ENCODE measurements at regions not wholly inside any gene's neighbourhood (a gene's known extent, or its start where the extent isn't known, plus 50 kb on each side); places are given as distances from the start of the nearest gene placed in this dataset.

- DNase-seq (ENCODE audit: low read depth in 4 of 4, low spot score in 2 of 4) = no peak
Observed at GRCh38 chr16:49084628-49085390, 196.8 kb downstream of the CBLN1 start.

GRCh38 chr16:49081554-49081953 lies 200.1 kb downstream of the CBLN1 start:
- no peak for DNase-seq (ENCODE audit: low read depth in 4 of 4, low spot score in 2 of 4)

- no peak for DNase-seq (ENCODE audit: low read depth in 4 of 4, low spot score in 2 of 4)
Observed at GRCh38 chr16:49081086-49081485, 200.6 kb downstream of the CBLN1 start.

GRCh38 chr16:49078571-49078970 lies 203.1 kb downstream of the CBLN1 start:
- no peak for DNase-seq (ENCODE audit: low read depth in 4 of 4, low spot score in 2 of 4)

- no peak for DNase-seq (ENCODE audit: low read depth in 4 of 4, low spot score in 2 of 4)
Observed at GRCh38 chr16:49078104-49078503, 203.5 kb downstream of the CBLN1 start.

GRCh38 chr16:49075709-49076108 lies 205.9 kb downstream of the CBLN1 start:
- DNase-seq (ENCODE audit: low read depth in 4 of 4, low spot score in 2 of 4) = no peak

GRCh38 chr16:49068224-49068623 lies 213.4 kb downstream of the CBLN1 start:
- no peak for DNase-seq (ENCODE audit: low read depth in 4 of 4, low spot score in 2 of 4)

GRCh38 chr16:49067776-49068175 lies 213.9 kb downstream of the CBLN1 start:
- DNase-seq (ENCODE audit: low read depth in 4 of 4, low spot score in 2 of 4) = no peak

- no peak for DNase-seq (ENCODE audit: low read depth in 4 of 4, low spot score in 2 of 4)
Observed at GRCh38 chr16:49061137-49061714, 220.4 kb downstream of the CBLN1 start.

- no peak for DNase-seq (ENCODE audit: low read depth in 4 of 4, low spot score in 2 of 4)
Observed at GRCh38 chr16:49060728-49061127, 220.9 kb downstream of the CBLN1 start.

- no peak for DNase-seq (ENCODE audit: low read depth in 4 of 4, low spot score in 2 of 4)
Observed at GRCh38 chr16:49058382-49058781, 223.3 kb downstream of the CBLN1 start.

GRCh38 chr16:49057936-49058335 lies 223.7 kb downstream of the CBLN1 start:
- no peak for DNase-seq (ENCODE audit: low read depth in 4 of 4, low spot score in 2 of 4)

- no peak for DNase-seq (ENCODE audit: low read depth in 4 of 4, low spot score in 2 of 4)
Observed at GRCh38 chr16:49057391-49057790, 224.2 kb downstream of the CBLN1 start.

GRCh38 chr16:49056546-49056945 lies 225.1 kb downstream of the CBLN1 start:
- no peak for DNase-seq (ENCODE audit: low read depth in 4 of 4, low spot score in 2 of 4)

- no peak for DNase-seq (ENCODE audit: low read depth in 4 of 4, low spot score in 2 of 4)
Observed at GRCh38 chr16:49055824-49056545, 225.7 kb downstream of the CBLN1 start.

- DNase-seq (ENCODE audit: low read depth in 4 of 4, low spot score in 2 of 4) = no peak
Observed at GRCh38 chr16:49055291-49055690, 226.3 kb downstream of the CBLN1 start.

- no peak for DNase-seq (ENCODE audit: low read depth in 4 of 4, low spot score in 2 of 4)
Observed at GRCh38 chr16:49054606-49055005, 227.0 kb downstream of the CBLN1 start.

GRCh38 chr16:49052846-49053245 lies 228.8 kb downstream of the CBLN1 start:
- DNase-seq (ENCODE audit: low read depth in 4 of 4, low spot score in 2 of 4) = no peak

- DNase-seq (ENCODE audit: low read depth in 4 of 4, low spot score in 2 of 4) = no peak
Observed at GRCh38 chr16:49051576-49051975, 230.1 kb downstream of the CBLN1 start.

GRCh38 chr16:49050607-49051006 lies 231.0 kb downstream of the CBLN1 start:
- no peak for DNase-seq (ENCODE audit: low read depth in 4 of 4, low spot score in 2 of 4)

GRCh38 chr16:49049644-49050043 lies 232.0 kb downstream of the CBLN1 start:
- DNase-seq (ENCODE audit: low read depth in 4 of 4, low spot score in 2 of 4) = no peak

GRCh38 chr16:49049191-49049590 lies 232.4 kb downstream of the CBLN1 start:
- DNase-seq (ENCODE audit: low read depth in 4 of 4, low spot score in 2 of 4) = no peak

All from left renal cortex interstitium (tissue), 4 donors.